CD4-positive, alpha-beta T cell treated with Interleukin-21 for 1 hour (primary cell): ENCODE measurements at regions not wholly inside any gene's neighbourhood (a gene's known extent, or its start where the extent isn't known, plus 50 kb on each side); places are given as distances from the start of the nearest gene placed in this dataset.

Experiments used
- DNase-seq: peaks from one replicate; pipeline ENCODE4 v3.0.0-alpha.2; 2020

GRCh38 chr9:89698411-89699005 is 93.7 kb downstream of the GADD45G start:
- DNase-seq, result no peak

- no peak for DNase-seq
Observed at GRCh38 chr9:89699646-89700045, 94.8 kb downstream of the GADD45G start.

GRCh38 chr9:89701221-89701798 is 96.5 kb downstream of the GADD45G start:
- DNase-seq, result peak; percentile 78

GRCh38 chr9:89702401-89702800 is 97.6 kb downstream of the GADD45G start:
- no peak for DNase-seq

- no peak for DNase-seq
Observed at GRCh38 chr9:89705651-89706050, 100.8 kb downstream of the GADD45G start.

GRCh38 chr9:89706086-89706485 is 101.3 kb downstream of the GADD45G start:
- no peak for DNase-seq

- no peak for DNase-seq
Observed at GRCh38 chr9:89706731-89707191, 101.9 kb downstream of the GADD45G start.

GRCh38 chr9:89710697-89711096 is 105.9 kb downstream of the GADD45G start:
- DNase-seq, result no peak

GRCh38 chr9:89711866-89712265 is 107.1 kb downstream of the GADD45G start:
- no peak for DNase-seq

- DNase-seq, result no peak
Observed at GRCh38 chr9:89712283-89712682, 107.5 kb downstream of the GADD45G start.

- DNase-seq, result no peak
Observed at GRCh38 chr9:89714321-89714720, 109.5 kb downstream of the GADD45G start.

- DNase-seq, result peak; percentile 25
Observed at GRCh38 chr9:89715318-89715858, 110.6 kb downstream of the GADD45G start.

- no peak for DNase-seq
Observed at GRCh38 chr9:89715881-89716280, 111.1 kb downstream of the GADD45G start.

GRCh38 chr9:89716559-89716958 is 111.7 kb downstream of the GADD45G start:
- no peak for DNase-seq

- no peak for DNase-seq
Observed at GRCh38 chr9:89718176-89718575, 113.4 kb downstream of the GADD45G start.

- DNase-seq, result no peak
Observed at GRCh38 chr9:89718651-89719050, 113.8 kb downstream of the GADD45G start.

GRCh38 chr9:89719202-89719601 is 114.4 kb downstream of the GADD45G start:
- DNase-seq, result no peak

GRCh38 chr9:89720696-89721175 is 115.9 kb downstream of the GADD45G start:
- DNase-seq, result no peak

GRCh38 chr9:89721176-89721700 is 116.4 kb downstream of the GADD45G start:
- DNase-seq, result no peak

- DNase-seq, result no peak
Observed at GRCh38 chr9:89721971-89722530, 117.2 kb downstream of the GADD45G start.

GRCh38 chr9:89722712-89723111 is 117.9 kb downstream of the GADD45G start:
- no peak for DNase-seq

- DNase-seq, result no peak
Observed at GRCh38 chr9:89723469-89724100, 118.8 kb downstream of the GADD45G start.

GRCh38 chr9:89724659-89725058 is 119.8 kb downstream of the GADD45G start:
- DNase-seq, result no peak
